HG02981 (cell line): ENCODE measurements at regions not wholly inside any gene's neighbourhood (a gene's known extent, or its start where the extent isn't known, plus 50 kb on each side); places are given as distances from the start of the nearest gene placed in this dataset.
"Not testable (repeated sequence)": the region's sequence is repeated elsewhere in the genome, so short reads cannot be mapped to it uniquely, and the experiment has no call there.

ENCODE experiments used
- ATAC-seq: cut with Tn5 transposase; IDR thresholded peaks from one replicate; pipeline ENCODE4 v1.9.1; 2021; ENCODE audit warnings: mild to moderate bottlenecking, moderate library complexity; ENCODE audit not compliant: unreplicated experiment

DNA sequence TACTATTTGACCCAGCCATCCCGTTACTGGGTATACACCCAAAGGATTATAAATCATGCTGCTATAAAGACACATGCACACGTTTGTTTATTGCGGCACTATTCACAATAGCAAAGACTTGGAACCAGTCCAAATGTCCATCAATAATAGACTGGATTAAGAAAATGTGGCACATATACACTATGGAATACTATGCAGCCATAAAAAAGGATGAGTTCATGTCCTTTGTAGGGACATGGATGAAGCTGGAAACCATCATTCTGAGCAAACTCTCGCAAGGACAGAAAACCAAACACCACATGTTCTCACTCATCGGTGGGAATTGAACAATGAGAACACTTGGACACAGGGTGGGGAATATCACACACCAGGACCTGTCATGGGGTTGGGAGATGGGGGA lies 56.7 kb upstream of the SELENOP start:
- not testable (repeated sequence) for ATAC-seq

DNA sequence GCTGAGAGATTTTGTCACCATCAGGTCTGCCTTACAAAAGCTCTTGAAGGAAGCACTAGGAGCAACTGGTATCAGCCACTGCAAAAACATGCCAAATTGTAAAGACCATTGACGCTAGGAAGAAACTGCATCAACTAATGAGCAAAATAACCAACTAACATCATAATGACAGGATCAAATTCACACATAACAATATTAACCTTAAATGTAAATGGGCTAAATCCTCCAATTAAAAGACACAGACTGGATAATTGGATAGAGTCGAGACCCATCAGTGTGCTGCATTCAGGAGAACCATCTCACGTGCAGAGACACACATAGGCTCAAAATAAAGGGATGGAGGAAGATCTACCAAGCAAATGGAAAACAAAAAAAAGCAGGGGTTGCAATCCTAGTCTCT lies 53.1 kb upstream of the SELENOP start:
- not testable (repeated sequence) for ATAC-seq
